Mammary epithelial cell (primary cell): ENCODE measurements at regions not wholly inside any gene's neighbourhood (a gene's known extent, or its start where the extent isn't known, plus 50 kb on each side); places are given as distances from the start of the nearest gene placed in this dataset.
"Not testable (repeated sequence)": the region's sequence is repeated elsewhere in the genome, so short reads cannot be mapped to it uniquely, and the experiment has no call there.

ENCODE experiments used
- CTCF ChIP-seq, 2 donors: IDR thresholded peaks in 1 of 2; conservative IDR thresholded peaks in 1 of 2; 2 replicates each; pipeline ENCODE4 v1.5.1; 2011 to 2012; ENCODE audit warnings: inconsistent platforms in 2 of 2, low read length in 2 of 2, mild to moderate bottlenecking in 2 of 2, control low read depth in 1 of 2, low read depth in 1 of 2; ENCODE audit not compliant: insufficient read depth in 1 of 2; ENCODE audit errors: extremely low read depth in 1 of 2
- EZH2 ChIP-seq: IDR thresholded peaks from 2 replicates; pipeline ENCODE4 v1.6.1; 2012; ENCODE audit warnings: low read length, inconsistent platforms, borderline replicate concordance

- not testable (repeated sequence) for TF ChIP-seq CTCF (conservative IDR thresholded peaks at IDR 0.05 in 1 of 2, IDR thresholded peaks at IDR 0.05 in 1 of 2; ENCODE audit: extremely low read depth in 1 of 2, insufficient read depth in 1 of 2, low read depth in 1 of 2, low read length in 2 of 2); EZH2
Observed at GRCh38 chr4:84126911-84127310, 372.2 kb downstream of the NKX6-1 start.
